ENCODE measurements at regions not wholly inside any gene's neighbourhood (a gene's known extent, or its start where the extent isn't known, plus 50 kb on each side); places are given as distances from the start of the nearest gene placed in this dataset.

DNA sequence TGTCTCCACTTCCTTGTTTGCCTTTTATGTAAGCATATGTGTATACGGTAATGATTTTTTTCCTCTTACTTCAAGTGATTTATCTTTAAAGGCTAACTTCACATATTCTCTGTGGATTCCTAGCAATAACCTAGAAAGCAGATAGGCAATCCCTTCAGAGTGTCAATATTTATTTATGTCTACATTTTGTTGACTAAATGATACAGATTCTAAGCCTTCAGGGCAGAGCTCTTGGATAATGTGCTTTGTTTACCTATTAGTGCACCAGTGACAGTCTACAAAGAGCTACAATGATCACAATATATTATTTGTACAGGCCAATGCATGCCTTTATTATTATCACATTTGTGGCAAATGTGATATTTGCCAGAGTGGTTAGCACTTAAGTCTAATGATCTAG is 406.2 kb downstream of the EFNB2 start:
- TF ChIP-seq, protein P1, sequence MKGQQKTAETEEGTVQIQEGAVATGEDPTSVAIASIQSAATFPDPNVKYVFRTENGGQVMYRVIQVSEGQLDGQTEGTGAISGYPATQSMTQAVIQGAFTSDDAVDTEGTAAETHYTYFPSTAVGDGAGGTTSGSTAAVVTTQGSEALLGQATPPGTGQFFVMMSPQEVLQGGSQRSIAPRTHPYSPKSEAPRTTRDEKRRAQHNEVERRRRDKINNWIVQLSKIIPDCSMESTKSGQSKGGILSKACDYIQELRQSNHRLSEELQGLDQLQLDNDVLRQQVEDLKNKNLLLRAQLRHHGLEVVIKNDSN (IDR thresholded peaks at IDR 0.05) = no peak
- TF ChIP-seq CREB1 (IDR thresholded peaks at IDR 0.05; ENCODE audit: low read depth) = no peak
- TF ChIP-seq EP300 (IDR thresholded peaks at IDR 0.05; ENCODE audit: borderline replicate concordance) = no peak
- no peak for TF ChIP-seq TAF1 (IDR thresholded peaks at IDR 0.05; ENCODE audit: low read depth)
- no peak for TF ChIP-seq EGR1 (IDR thresholded peaks at IDR 0.05)
